ENCODE measurements at regions not wholly inside any gene's neighbourhood (a gene's known extent, or its start where the extent isn't known, plus 50 kb on each side); places are given as distances from the start of the nearest gene placed in this dataset.

DNA sequence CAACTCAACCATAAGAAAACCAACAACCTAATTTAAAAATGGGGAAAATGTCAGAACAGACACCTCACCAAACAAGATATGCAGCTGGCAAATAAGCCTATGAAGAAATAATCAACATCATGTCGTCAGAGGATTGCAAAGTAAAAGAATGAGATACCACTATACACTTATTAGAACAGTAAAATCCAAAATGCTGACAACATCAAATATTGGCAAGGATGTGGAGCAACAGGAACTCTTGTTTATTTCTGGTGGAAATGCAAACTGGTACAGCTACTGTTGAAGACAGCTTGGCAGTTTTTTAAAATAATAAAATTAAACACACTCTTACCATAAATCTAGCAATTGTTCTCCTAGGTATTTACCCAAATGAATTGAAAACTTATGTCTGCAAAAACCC, 140.7 kb upstream of the B3GAT1 start (continued):
- TF ChIP-seq, protein P1, sequence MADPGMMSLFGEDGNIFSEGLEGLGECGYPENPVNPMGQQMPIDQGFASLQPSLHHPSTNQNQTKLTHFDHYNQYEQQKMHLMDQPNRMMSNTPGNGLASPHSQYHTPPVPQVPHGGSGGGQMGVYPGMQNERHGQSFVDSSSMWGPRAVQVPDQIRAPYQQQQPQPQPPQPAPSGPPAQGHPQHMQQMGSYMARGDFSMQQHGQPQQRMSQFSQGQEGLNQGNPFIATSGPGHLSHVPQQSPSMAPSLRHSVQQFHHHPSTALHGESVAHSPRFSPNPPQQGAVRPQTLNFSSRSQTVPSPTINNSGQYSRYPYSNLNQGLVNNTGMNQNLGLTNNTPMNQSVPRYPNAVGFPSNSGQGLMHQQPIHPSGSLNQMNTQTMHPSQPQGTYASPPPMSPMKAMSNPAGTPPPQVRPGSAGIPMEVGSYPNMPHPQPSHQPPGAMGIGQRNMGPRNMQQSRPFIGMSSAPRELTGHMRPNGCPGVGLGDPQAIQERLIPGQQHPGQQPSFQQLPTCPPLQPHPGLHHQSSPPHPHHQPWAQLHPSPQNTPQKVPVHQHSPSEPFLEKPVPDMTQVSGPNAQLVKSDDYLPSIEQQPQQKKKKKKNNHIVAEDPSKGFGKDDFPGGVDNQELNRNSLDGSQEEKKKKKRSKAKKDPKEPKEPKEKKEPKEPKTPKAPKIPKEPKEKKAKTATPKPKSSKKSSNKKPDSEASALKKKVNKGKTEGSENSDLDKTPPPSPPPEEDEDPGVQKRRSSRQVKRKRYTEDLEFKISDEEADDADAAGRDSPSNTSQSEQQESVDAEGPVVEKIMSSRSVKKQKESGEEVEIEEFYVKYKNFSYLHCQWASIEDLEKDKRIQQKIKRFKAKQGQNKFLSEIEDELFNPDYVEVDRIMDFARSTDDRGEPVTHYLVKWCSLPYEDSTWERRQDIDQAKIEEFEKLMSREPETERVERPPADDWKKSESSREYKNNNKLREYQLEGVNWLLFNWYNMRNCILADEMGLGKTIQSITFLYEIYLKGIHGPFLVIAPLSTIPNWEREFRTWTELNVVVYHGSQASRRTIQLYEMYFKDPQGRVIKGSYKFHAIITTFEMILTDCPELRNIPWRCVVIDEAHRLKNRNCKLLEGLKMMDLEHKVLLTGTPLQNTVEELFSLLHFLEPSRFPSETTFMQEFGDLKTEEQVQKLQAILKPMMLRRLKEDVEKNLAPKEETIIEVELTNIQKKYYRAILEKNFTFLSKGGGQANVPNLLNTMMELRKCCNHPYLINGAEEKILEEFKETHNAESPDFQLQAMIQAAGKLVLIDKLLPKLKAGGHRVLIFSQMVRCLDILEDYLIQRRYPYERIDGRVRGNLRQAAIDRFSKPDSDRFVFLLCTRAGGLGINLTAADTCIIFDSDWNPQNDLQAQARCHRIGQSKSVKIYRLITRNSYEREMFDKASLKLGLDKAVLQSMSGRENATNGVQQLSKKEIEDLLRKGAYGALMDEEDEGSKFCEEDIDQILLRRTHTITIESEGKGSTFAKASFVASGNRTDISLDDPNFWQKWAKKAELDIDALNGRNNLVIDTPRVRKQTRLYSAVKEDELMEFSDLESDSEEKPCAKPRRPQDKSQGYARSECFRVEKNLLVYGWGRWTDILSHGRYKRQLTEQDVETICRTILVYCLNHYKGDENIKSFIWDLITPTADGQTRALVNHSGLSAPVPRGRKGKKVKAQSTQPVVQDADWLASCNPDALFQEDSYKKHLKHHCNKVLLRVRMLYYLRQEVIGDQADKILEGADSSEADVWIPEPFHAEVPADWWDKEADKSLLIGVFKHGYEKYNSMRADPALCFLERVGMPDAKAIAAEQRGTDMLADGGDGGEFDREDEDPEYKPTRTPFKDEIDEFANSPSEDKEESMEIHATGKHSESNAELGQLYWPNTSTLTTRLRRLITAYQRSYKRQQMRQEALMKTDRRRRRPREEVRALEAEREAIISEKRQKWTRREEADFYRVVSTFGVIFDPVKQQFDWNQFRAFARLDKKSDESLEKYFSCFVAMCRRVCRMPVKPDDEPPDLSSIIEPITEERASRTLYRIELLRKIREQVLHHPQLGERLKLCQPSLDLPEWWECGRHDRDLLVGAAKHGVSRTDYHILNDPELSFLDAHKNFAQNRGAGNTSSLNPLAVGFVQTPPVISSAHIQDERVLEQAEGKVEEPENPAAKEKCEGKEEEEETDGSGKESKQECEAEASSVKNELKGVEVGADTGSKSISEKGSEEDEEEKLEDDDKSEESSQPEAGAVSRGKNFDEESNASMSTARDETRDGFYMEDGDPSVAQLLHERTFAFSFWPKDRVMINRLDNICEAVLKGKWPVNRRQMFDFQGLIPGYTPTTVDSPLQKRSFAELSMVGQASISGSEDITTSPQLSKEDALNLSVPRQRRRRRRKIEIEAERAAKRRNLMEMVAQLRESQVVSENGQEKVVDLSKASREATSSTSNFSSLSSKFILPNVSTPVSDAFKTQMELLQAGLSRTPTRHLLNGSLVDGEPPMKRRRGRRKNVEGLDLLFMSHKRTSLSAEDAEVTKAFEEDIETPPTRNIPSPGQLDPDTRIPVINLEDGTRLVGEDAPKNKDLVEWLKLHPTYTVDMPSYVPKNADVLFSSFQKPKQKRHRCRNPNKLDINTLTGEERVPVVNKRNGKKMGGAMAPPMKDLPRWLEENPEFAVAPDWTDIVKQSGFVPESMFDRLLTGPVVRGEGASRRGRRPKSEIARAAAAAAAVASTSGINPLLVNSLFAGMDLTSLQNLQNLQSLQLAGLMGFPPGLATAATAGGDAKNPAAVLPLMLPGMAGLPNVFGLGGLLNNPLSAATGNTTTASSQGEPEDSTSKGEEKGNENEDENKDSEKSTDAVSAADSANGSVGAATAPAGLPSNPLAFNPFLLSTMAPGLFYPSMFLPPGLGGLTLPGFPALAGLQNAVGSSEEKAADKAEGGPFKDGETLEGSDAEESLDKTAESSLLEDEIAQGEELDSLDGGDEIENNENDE (IDR thresholded peaks at IDR 0.05; ENCODE audit: insufficient replicate concordance, low read length): no peak
- TF ChIP-seq CREB1 (IDR thresholded peaks at IDR 0.05) (no peak), SIRT6 (IDR thresholded peaks at IDR 0.05; ENCODE audit: low read length) (no peak), POU5F1 (IDR thresholded peaks at IDR 0.05; ENCODE audit: low read depth, low read length) (no peak)
